ENCODE measurements at regions not wholly inside any gene's neighbourhood (a gene's known extent, or its start where the extent isn't known, plus 50 kb on each side); places are given as distances from the start of the nearest gene placed in this dataset.

- no peak for TF ChIP-seq CTCF (IDR thresholded peaks at IDR 0.05)
- no peak for TF ChIP-seq ZFX (IDR thresholded peaks at IDR 0.05; ENCODE audit: borderline replicate concordance)
These were observed 214.3 kb upstream of the IRX4 start for GRCh38 chr5:2096887-2097505.
